ENCODE measurements at regions not wholly inside any gene's neighbourhood (a gene's known extent, or its start where the extent isn't known, plus 50 kb on each side); places are given as distances from the start of the nearest gene placed in this dataset.
A peak's percentile ranks its signal among the peaks of the same experiment; 100 is the strongest.
"Not testable (repeated sequence)": the region's sequence is repeated elsewhere in the genome, so short reads cannot be mapped to it uniquely, and the experiment has no call there.

DNA sequence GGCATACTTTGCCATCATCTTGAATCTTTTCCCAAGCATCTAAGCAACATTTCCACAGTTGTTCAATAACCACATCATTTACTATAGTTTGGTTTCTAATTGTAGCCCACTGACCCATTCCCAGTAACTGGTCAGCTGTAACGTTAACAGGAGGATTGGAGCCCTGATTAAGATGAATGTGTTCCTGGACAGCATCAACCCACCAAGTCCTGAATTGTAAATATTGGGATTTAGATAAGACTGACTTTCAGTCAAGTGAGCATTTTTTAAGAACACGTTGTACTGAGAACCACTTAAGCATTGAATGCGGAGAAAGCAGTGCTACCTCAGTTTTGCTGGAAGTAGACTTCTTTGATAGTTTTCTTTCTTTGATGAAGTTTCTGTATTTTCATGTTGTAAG lies 53.3 kb upstream of the ARL4D start:
- not testable (repeated sequence) for DNase-seq (ENCODE audit: extremely low read depth in 1 of 11, low read depth in 9 of 11, low spot score in 4 of 11)

DNA sequence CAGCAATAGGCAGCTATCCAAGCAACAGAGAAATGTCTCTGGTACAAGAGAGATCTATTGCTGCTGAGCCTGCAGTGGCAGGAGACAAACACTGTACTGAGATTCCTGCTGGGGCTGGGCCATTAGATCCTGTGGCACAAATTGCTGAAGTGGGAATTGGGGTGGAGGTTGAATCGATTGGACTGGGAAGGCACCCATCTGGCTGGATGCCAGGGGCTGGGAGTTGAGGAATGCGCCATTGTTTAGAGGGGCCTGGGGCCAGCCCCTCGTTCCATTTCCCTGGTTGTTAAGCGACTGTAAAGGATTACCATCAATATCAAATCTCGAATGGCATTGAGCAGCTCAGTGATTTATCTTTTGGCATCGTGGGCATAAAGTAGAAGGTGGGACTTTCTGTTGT lies 54.1 kb upstream of the ARL4D start:
- no peak for DNase-seq (ENCODE audit: extremely low read depth in 1 of 11, low read depth in 9 of 11, low spot score in 4 of 11)

DNA sequence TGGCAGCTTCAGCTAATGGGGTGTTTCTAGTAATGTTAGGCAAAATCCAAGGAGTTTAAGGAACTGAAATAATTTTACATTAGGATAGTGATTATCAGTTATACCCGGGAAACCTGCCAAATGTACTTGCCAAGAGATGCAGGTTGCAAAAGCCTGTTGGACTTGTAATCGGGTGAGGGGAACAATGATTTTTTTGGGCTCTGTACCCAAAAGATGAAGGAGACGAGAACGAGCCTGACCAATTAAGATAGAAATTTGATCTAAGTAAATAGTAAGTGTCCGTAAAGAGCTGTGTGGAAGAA lies 56.3 kb upstream of the ARL4D start:
- DNase-seq (ENCODE audit: extremely low read depth in 1 of 11, low read depth in 9 of 11, low spot score in 4 of 11) = no peak

DNA sequence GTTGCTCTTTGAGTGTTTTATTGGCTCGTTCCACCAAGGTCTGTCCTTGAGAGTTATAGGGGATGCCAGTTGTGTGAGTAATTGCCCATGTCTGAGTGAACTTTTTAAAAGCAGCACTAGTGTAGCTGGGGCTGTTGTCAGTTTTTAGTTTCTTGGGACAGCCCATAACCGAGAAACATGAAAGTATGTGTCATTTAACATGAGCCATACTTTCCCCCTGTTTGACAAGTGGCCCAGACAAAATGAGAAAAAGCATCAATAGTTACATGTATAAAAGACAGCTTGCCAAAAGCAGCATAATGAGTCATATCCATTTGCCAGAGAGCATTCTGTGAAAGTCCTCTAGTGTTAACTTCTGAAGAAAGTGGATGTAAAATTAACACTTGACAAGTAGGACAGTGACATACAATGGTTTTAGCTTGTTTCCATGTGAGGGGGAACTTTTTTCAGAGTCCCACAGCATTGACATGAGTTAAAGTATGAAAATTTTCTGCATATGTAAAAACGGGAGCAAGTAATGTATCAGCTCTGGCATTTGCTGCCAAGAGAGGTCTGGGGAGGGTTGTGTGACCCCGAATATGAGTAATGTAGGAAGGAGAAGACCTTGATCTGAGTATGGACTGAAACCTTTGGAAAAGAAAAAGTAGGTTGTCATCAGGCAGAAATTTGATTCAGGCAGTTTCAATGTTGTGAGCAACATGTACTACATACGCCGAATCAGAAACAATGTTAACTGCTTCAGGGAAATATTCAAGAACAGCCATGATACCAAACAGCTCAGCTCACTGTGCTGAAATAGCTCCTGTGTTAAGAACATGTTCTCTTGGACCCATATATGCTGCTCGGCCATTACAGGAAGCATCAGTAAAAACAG lies 56.8 kb upstream of the ARL4D start:
- DNase-seq (ENCODE audit: extremely low read depth in 1 of 11, low read depth in 9 of 11, low spot score in 4 of 11) = peak in 2 of 11 donors; percentile 36 to 40

DNA sequence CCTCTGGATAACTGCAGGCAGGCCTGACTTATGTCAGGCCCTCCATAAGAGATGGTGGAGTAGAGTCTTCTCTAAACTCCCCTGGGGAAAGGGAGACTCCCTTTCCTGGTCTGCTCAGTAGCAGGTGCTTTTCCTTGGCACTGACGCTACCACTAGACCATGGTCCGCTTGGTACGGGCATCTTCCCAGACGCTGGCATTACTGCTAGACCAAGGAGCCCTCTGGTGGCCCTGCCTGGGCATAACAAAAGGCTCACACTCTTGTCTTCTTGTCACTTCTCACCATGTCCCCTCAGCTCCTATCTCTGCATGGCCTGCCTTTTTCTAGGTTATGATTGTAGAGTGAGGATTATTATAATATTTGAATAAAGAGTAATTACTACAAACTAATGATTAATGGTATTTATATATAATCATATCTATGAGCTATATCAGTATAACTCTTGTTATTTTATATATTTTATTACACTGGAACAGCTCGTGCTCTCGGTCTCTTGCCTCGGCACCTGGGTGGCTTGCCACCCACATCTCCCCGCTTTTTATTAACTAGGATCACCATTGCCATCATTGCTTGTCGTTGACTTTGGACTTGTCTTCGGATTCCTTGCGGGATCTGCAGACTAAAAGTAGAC lies 59.8 kb upstream of the ARL4D start:
- DNase-seq (ENCODE audit: extremely low read depth in 1 of 11, low read depth in 9 of 11, low spot score in 4 of 11) = peak in 1 of 11 donors; percentile 54

DNA sequence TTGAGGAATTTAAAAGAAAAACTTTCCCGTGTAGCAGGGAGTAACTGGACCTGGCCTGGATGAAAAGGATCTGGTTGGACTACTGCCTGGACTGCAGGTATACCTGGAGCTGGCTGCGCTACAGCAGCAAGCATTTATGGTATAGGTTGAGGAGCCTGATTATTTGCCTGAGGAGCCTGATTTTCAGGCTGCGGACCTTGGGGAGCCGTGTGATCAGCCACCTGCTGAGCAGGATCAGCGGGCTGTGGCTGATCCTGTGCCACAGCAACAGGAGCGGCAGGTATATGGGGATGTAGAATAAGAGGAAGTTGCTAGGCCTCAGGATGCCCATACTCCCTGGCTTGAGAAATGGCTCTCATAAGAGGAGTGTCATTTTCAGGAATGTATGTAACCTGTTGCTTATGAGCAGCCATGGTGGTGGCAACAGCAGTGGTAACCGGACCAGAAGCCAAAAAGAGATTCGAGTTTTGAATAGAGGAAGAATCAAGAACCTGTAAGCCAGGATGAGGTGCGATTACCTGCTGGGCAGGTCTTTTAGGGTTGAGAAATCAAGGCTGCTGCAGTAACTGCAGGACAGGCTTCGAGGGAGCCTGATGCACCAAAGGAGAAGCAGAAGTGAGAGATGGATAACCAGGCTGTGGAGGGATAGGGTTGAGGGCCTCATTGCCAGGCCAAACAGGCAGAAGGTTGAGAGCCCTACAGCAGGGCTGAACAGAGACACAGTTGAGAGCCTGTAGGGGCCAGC lies 60.9 kb upstream of the ARL4D start:
- no peak for DNase-seq (ENCODE audit: extremely low read depth in 1 of 11, low read depth in 9 of 11, low spot score in 4 of 11)

DNA sequence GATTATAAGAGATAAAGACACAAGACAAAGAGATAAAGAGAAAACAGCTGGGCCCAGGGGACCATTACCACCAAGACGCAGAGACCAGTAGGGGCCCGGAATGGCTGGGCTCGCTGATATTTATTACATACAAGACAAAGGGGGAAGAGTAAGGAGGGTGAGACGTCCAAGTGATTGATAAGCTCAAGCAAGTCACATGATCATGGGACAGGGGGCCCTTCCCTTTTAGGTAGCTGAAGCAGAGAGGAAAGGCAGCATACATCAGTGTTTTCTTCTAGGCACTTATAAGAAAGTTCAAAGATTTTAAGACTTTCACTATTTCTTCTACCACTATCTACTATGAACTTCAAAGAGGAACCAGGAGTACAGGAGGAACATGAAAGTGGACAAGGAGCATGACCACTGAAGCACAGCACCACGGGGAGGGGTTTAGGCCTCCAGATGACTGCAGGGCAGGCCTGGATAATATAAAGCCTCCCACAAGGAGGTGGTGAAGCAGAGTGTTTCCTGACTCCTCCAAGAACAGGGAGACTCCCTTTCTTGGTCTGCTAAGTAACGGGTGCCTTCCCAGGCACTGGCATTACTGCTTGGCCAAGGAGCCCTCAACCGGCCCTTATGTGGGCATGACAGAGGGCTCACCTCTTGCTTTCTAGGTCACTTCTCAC lies 63.9 kb upstream of the ARL4D start:
- peak in 1 of 11 donors; percentile 25 for DNase-seq (ENCODE audit: extremely low read depth in 1 of 11, low read depth in 9 of 11, low spot score in 4 of 11)

DNA sequence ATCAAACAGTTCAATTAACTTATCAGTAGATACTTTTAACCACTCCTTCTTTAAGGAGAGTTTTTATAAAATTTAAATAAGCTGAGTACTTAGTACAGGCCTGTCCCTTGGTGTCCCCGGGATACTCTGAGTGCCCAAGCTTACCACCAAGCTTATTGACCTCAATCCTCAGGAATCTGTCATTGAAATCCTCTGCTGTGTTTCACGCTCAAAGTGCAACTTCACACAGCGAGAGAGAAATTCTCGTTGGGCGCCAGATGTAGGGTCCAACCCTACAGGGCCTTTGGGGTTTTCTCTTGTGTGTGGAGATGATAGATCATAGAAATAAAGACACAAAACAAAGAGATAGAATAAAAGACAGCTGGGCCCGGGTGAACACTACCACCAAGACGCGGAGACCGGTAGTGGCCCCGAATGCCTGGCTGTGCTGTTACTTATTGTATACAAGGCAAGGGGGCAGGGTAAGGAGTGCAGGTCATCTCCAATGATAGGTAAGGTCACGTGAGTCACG lies 65.3 kb upstream of the ARL4D start:
- DNase-seq (ENCODE audit: extremely low read depth in 1 of 11, low read depth in 9 of 11, low spot score in 4 of 11) = no peak

DNA sequence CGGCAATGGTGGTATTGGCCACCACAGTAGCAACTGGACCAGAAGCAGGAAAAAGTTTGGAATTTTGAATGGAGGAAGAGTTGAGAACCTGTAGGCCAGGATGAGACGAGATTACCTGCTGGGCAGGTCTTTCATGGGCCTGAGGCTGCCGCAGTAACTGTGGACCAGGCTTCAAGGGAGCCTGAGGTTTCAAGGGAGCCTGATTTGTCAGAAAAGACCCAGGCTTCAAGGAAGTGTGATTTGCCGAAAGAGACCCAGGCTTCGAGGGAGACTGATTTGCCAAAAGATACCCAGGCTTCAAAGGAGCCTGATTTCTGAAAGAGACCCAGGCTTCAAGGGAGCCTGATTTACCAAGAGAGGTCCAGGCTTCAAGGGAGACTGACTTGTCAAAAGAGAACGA lies 66.6 kb upstream of the ARL4D start:
- no peak for DNase-seq (ENCODE audit: extremely low read depth in 1 of 11, low read depth in 9 of 11, low spot score in 4 of 11)

DNA sequence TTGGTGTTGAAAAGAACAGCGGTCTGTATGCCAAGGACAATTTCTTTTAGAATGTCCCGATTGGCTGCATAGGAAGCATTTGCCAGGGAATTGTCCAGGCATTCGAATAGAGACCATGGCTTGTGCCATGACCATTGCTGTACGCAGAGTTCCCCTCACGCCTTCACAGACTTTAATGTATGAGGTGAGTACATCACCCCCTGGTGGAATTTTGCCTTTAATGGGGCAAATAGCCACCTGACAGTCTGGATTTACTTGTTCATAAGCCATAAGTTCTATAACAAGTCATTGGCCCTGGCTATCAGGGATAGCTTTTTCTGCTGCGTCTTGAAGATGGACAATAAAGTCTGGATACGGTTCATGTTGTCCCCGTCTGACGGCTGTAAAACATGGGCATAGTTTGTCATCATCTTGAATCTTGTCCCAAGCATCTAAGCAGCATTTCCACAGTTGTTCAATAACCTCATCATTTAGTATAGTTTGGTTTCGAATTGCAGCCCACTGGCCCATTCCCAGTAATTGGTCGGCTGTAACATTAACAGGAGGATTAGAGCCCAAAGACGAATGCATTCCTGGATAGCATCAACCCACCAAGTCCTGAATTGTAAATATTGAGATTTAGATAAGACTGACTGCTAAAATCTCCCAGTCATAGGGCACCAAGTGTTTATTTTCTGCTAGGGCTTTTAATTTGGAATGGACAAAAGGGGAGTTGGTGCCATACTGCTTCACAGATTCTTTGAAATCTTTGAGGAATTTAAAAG lies 67.7 kb upstream of the ARL4D start:
- no peak for DNase-seq (ENCODE audit: extremely low read depth in 1 of 11, low read depth in 9 of 11, low spot score in 4 of 11)

DNA sequence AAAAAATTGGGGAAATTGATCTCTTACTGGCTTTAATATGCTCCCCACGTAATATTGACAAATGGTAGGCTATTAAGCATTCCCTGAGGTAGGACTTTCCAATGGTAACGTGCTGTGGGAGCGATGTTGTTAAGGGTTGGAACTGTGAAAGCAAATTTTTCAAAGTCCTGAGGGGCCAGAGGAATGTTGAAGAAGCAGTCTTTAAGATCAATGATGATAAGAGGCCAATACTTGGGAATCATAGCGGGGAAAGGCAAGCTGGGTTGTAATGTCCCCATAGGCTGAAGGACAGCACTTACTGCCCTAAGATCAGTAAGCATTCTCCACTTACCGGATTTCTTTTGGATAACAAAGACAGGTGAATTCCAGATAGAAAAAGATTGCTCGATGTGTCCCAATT lies 69.6 kb upstream of the ARL4D start:
- DNase-seq (ENCODE audit: extremely low read depth in 1 of 11, low read depth in 9 of 11, low spot score in 4 of 11) = no peak

DNA sequence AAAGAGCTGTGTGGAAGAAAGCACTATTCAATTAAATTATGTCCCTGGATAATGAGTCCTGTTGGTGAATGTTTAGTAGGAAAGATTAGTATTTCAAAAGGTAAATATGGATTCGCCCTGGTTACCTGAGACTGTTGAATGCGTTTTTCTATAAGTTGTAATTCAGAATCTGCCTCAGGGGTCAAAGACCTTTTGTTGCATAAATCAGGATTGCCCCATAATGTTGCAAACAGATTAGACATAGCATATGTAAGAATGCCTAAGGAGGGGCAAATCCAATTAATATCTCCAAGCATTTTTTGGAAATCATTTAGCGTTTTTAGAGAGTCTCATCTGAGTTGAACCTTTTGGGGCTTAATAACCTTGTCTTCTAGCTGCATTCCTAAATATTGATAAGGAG lies 70.1 kb upstream of the ARL4D start:
- no peak for DNase-seq (ENCODE audit: extremely low read depth in 1 of 11, low read depth in 9 of 11, low spot score in 4 of 11)

DNA sequence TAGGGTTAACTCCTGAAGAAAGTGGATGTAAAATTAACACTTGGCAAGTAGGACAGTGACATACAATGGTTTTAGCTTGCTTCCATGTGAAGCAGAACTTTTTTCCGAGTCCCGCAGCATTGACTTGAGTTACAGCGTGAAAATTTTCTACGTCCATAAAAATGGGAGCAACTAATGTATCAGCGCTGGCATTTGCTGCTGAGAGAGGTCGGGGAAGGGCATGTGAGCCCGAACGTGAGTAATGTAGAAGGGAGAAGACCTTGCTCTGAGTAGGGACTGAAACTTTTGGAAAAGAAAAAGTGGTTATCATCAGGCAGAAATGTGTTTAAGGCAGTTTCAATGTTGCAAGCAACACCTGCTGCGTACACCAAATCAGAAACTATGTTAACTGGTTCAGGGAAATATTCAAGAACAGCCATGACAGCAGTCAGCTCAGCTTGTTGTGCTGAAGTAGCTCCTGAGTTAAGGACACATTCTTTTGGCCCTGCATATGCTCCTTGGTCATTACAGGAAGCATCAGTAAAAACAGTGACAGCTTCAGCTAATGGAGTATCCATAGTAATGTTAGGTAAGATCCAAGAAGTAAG lies 70.9 kb upstream of the ARL4D start:
- no peak for DNase-seq (ENCODE audit: extremely low read depth in 1 of 11, low read depth in 9 of 11, low spot score in 4 of 11)

DNA sequence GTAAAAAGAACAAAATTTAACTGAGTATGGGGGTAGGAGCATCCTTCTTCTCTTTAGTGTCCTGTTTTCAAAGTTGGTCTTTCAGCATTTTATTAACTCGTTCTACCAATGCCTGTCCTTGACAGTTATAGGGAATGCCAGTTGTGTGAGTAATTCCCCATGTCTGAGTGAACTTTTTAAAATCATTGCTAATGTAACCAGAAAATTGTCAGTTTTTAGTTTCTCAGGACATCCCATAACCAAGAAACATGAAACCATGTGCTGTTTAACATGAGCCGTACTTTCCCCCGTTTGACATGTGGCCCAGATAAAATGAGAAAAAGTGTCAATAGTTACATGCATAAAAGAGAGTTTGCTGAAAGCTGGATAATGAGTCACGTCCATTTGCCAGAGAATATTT lies 71.4 kb upstream of the ARL4D start:
- no peak for DNase-seq (ENCODE audit: extremely low read depth in 1 of 11, low read depth in 9 of 11, low spot score in 4 of 11)

DNA sequence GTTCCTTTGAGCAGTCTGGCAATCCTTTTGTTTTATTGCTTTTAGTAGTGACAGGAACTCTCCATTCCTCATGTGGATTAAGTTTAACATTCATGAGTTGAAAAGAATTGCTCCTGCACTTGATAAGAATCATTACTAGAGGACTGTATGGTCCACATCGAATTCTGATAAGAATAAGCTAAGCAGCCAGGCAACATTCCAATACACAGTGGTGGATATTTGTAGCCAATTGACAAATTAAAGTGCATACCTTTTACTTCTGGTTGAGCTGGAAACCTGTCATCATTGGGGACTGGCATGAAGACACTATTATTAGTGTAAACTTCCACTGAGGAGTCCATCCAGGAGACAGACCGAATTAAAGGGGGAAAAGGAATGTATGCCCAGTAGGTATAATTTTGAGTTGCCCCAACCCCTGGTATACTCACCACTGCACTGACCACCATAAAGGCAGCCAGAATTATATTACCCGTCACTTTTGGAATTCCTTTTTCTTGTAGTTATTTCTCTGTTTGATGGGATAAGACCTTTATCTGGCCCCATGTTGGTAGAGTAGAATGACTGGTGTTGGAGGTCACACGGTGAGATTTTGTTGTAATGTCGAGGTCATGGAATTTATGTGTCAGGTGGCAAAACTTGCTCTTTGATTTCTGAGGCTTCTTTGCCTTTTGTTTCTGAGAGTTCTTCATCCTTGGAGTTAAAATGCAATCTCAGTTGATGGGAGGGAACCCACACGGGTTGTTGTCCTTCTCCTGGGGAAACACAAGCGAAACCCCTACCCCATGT lies 72.1 kb upstream of the ARL4D start:
- no peak for DNase-seq (ENCODE audit: extremely low read depth in 1 of 11, low read depth in 9 of 11, low spot score in 4 of 11)

DNA sequence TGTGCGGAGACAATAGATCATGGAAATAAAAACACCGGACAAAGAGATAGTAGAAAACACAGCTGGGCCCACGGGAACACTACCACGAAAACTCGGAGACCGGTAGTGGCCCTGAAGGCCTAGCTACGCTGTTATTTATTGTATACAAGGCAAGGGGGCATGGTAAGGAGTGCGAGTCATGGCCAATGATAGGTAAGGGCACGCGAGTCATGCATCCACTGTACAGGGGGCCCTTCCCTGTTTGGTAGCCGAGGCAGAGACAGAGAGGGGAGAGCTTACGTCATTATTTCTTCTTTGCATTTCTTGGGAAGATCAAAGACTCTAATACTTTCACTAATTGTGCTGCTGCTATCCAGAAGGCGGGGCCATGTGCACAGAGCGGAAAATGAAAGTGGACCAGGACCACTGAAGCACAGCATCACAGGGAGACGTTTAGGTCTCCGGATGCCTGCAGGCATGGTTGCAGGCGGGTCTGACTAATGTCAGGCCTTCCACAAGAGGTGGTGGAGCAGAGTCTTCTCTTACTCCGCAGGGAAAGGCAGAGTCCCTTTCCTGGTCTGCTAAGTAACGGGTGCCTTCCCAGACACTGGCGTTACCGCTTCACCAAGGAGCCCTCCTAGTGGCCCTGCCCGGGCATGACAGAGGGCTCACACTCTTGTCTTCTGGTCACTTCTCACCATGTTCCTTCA lies 74.4 kb upstream of the ARL4D start:
- DNase-seq (ENCODE audit: extremely low read depth in 1 of 11, low read depth in 9 of 11, low spot score in 4 of 11) = no peak

Measured in renal cortex interstitium (tissue), 11 donors.